ENCODE measurements at regions not wholly inside any gene's neighbourhood (a gene's known extent, or its start where the extent isn't known, plus 50 kb on each side); places are given as distances from the start of the nearest gene placed in this dataset.
A peak's percentile ranks its signal among the peaks of the same experiment; 100 is the strongest.

DNA sequence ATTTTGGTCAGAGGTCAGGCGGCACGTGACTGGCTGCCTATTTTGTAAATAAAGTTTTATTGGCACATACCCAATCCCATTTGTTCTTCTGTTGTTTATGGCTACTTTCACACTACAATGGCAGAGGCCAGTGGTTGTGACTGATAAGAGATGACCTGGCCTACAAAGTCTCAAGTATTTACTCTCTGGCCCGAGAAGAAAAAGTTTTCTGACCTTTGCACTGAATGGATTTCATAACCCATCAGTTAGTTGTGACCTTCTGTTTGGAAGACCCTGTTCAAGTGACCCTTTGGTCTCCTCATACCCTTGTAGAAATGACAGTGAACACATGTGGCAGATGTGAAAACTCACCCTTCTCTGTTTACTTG is 121.4 kb upstream of the MGAT5 start:
- Histone ChIP-seq H3K23me2 (ENCODE audit: low read depth, low read length) (no peaks in the 10 kb centered on the region), H3K27ac (ENCODE audit: low read depth, low read length) (no peak overlapping the region), H3K23ac (ENCODE audit: insufficient read length) (no peak overlapping the region), H4K8ac (ENCODE audit: extremely low read depth, insufficient read depth, low read length) (no peak overlapping the region), H3K27me3 (replicated peaks in 1 of 4; ENCODE audit: control insufficient read depth in 3 of 4, extremely low read depth in 1 of 4, insufficient read depth in 3 of 4, low read length in 3 of 4) (no peaks in the 10 kb centered on the region), H3K79me1 (ENCODE audit: low read depth, low read length) (peaks cover 10% of the 10 kb centered on the region), H2BK15ac (ENCODE audit: low read length) (0 out of 2 replicates have a peak overlapping the region, but pooled peaks have one; percentile 22), H3K4me3 (ENCODE audit: extremely low read depth in 1 of 4, insufficient read depth in 2 of 4, low read depth in 3 of 4, low read length in 4 of 4) (no peak overlapping the region), H3K18ac (ENCODE audit: extremely low read depth, low read length) (no peak overlapping the region), H3K9me3 (ENCODE audit: insufficient read depth in 2 of 2, low read depth in 1 of 2, low read length in 1 of 2) (peaks cover 8 to 14% of the 10 kb centered on the region in 2 experiments; a peak in 3 of 4 replicates), H2AK5ac (ENCODE audit: low read depth, low read length) (no peak overlapping the region), H3K36me3 (ENCODE audit: control insufficient read depth in 2 of 4, insufficient read depth in 4 of 4, low read length in 3 of 4) (peaks cover 0 to 12% (median 0%) of the 10 kb centered on the region in 4 experiments; a peak in 2 of 8 replicates), H2BK20ac (ENCODE audit: low read length) (peak overlapping the region; percentile 48), H3K9ac (replicated peaks in 1 of 4; ENCODE audit: extremely low read depth in 1 of 4, low read depth in 3 of 4, low read length in 3 of 4) (no peak overlapping the region), H2BK5ac (ENCODE audit: low read depth, low read length) (peak overlapping the region; percentile 44; the same call in 1 of the 2 replicates), H3K79me2 (ENCODE audit: control insufficient read depth in 1 of 2, insufficient read depth in 2 of 2, low read length in 2 of 2) (peaks cover 10 to 80% of the 10 kb centered on the region in 2 experiments), H2BK12ac (ENCODE audit: low read depth, low read length) (no peak overlapping the region), H3K4ac (replicated peaks; ENCODE audit: insufficient read length, low read depth, low read length) (no peak overlapping the region), H2AFZ (ENCODE audit: low read length) (no peak overlapping the region), H4K91ac (replicated peaks; ENCODE audit: insufficient read length, low read length) (no peak overlapping the region), H4K5ac (ENCODE audit: insufficient read length, low read depth, low read length) (no peak overlapping the region), H2BK120ac (replicated peaks; ENCODE audit: low read depth, low read length) (no peak overlapping the region), H3K14ac (ENCODE audit: insufficient read length) (no peak overlapping the region), H4K20me1 (replicated peaks in 1 of 2; ENCODE audit: control insufficient read depth in 1 of 2, insufficient read depth in 2 of 2, low read length in 2 of 2) (no peaks in the 10 kb centered on the region), H3K4me2 (ENCODE audit: insufficient read depth in 1 of 2, low read depth in 2 of 2, low read length in 2 of 2) (no peak overlapping the region), H3K4me1 (replicated peaks in 1 of 4; ENCODE audit: control insufficient read depth in 3 of 4, insufficient read depth in 4 of 4, low read length in 3 of 4) (peaks cover 3 to 24% (median 18%) of the 10 kb centered on the region in 4 experiments; a peak in 5 of 7 replicates), H3K56ac (replicated peaks; ENCODE audit: insufficient read length, low read depth, low read length) (no peak overlapping the region)
- no peak for TF ChIP-seq ATF3 (IDR thresholded peaks at IDR 0.05; ENCODE audit: insufficient read depth, low read depth, low read length)
- TF ChIP-seq NANOG (IDR thresholded peaks at IDR 0.05; ENCODE audit: insufficient read depth, low read depth, low read length, poor library complexity, severe bottlenecking) = no peak
- no peak for TF ChIP-seq TAF1 (IDR thresholded peaks at IDR 0.05; ENCODE audit: low read depth, low read length)
- TF ChIP-seq CBX8 (IDR thresholded peaks at IDR 0.05; ENCODE audit: borderline replicate concordance, low read depth, low read length) = no peak
- no peak for TF ChIP-seq KDM4A (IDR thresholded peaks at IDR 0.05; ENCODE audit: low read depth, low read length, severe bottlenecking)
- TF ChIP-seq JUN (IDR thresholded peaks at IDR 0.05; ENCODE audit: low read depth, low read length) = no peak
- no peak for TF ChIP-seq MAX (IDR thresholded peaks at IDR 0.05)
- no peak for TF ChIP-seq ZNF274 (IDR thresholded peaks at IDR 0.05; ENCODE audit: borderline replicate concordance, extremely low read depth, low read length)
- CTCF ChIA-PET (ENCODE audit: partially characterized antibody) = interaction anchor here (0.6 to 1.1 kb wide), 3 partner anchors 64 to 279 kb away, joined by 3 to 4 read pairs (median 3); no protein-coding TSS in a partner anchor
- WGBS, 2 experiments (ENCODE audit: extremely low coverage in 1 of 2, insufficient coverage in 1 of 2, insufficient read length in 1 of 2, insufficient replicate concordance in 2 of 2, low coverage in 1 of 2, low lambda C conversion rate in 2 of 2, missing lambda C conversion rate in 1 of 2) = 95% methylated on average over 3 of the region's 3 CpGs; no CpG with 5 or more reads in 1 of the 2 experiments
- POLR2A ChIA-PET (ENCODE audit: partially characterized antibody) = interaction anchor here (1.5 kb wide), 1 partner anchor 12 kb away, joined by 5 read pairs; no protein-coding TSS in a partner anchor
- FAIRE-seq (no peak), DNase-seq (ENCODE audit: low read depth in 1 of 2, low spot score in 2 of 2) (no peak)

All from H1 (cell line).